HTR-8/SVneo (cell line): ENCODE measurements at regions not wholly inside any gene's neighbourhood (a gene's known extent, or its start where the extent isn't known, plus 50 kb on each side); places are given as distances from the start of the nearest gene placed in this dataset.

Experiments used
- DNase-seq: peaks from one replicate; pipeline ENCODE4 v3.0.0; 2011; ENCODE audit warnings: low spot score, mixed read lengths; ENCODE audit not compliant: insufficient read length
- FAIRE-seq: peaks from 2 replicates; lab custom pipeline; 2011; peaks lifted over from hg19 to GRCh38; lab: Jason Lieb, UNC

DNA sequence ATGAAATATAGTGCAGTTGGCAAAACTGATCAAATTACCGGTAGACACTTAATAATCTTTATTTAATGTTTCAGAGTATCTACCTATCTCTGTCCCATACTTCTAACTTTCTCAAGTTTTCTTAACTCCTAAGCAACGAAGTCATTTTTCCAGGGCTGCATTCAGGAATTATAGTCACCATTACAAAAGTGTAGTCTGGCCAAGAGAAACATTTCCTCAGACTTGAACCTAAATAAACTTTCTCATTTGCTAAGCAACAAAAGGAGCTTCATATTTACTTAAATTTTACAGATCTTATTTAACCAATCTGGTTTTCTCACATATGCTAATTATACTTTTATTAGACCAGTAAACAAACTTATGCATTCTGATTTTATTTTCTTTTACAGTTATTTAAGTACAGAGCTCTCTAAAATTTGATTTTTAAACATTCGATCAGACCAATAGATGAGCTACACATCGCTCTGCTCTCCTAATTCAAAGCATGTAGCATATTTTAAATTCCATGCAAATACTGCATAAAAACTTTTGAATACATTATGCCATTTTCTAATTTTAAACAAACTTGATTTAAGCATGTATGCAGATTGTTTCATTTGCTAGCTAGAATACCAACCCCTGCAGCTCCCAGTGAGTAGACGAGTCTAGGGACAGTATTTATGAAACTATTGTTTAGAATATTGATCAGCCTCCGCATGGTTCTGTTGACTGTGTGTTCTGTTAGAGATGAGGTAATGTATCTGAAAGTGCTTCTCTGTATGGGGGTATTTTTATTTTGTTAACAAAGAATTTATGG, 201.4 kb downstream of the CHRM3 start:
- FAIRE-seq = no peak
- no peak for DNase-seq

DNA sequence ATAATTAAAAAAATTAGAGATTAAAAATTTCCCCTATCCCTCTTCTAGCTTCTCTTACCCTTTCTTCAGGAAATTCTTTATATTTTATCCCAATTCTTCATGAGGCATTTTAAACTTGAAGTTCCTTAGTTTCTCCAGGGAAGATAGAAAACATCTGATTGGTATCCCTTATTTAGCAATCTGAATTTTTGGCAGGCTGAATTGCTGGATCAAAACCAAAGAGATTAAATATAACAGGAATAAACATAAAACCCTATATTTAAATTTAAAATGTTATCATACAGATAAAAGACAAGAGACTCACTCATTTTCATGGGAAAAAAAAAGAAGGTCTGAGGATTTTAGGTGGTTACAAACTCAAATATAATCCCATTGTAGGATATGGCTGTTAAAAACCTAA, 204.2 kb downstream of the CHRM3 start:
- FAIRE-seq (no peak), DNase-seq (no peak)

DNA sequence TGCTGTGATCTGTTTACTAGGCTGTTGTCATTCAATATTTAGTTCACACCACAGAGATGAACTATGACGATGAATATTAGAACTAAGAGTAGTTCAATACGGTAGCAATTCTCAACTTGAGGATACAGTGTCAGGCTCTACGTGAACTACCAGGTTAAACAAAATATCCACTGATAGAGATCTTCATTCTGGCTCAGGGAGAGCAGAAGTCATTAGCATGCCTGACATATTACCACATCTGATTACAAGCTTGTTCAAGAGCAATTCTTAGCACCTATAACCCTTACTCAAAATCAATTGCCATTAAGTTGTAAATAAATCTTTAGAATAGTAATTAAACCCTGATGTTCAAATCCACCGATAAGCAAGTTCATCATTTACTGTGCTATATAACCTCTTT, 207.2 kb downstream of the CHRM3 start:
- DNase-seq = no peak
- no peak for FAIRE-seq

DNA sequence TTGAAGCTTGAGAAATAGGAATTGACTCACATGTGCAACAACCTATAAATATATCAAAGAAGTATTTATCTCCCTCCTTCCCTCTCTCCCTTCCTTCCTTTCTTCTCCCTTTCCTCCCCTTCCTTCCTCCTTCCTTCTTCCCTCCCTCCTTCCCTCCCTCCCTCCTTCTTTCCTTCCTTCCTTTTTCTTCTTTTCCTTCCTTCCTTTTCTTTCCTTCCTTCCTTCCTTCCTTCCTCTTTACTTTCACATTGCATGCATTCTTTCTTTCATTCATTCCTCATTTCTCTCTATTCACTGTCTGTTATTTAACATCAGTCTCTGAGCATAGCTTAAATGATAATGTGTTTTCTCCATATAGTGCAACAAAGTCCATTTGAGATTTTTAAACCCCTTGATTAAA, 214.2 kb downstream of the CHRM3 start:
- DNase-seq (no peak), FAIRE-seq (no peak)

DNA sequence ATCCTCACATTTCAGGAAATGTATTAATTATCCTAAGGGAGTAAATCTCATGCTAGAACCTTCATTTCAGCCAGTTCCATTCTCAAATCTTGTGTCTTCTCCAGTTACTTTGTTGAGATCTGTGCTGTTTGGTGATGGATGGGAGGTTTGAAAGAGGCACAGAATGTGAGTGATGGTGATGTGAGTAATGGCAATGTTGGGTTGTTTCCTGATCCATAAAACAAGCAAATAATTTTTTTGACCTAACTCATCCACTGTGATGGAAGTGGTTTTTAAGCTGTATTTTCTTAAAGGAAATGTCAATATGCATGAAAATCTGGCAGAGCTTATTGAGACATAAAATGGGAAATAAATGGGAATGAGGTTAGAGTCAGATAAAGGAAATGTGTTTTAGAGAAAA, 214.7 kb downstream of the CHRM3 start:
- DNase-seq (no peak), FAIRE-seq (no peak)

DNA sequence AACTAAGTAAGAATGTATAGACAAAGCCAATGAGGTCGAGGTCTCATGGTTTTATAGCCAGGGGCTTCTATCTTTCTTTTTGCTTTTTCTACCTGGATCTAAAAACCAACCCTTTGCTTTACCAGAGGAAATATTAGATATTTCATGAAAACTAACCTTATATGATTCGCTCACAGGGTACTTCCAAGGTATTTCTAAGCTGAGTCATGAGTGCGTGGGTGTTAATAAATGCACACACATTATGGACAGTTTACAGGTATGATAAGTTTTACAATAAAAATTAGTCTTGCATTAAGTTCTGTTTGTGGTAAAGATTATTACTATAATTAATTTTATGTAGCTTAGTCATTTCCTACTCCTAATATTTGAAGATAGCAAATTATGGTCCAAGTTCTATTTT, 217.2 kb downstream of the CHRM3 start:
- no peak for DNase-seq
- FAIRE-seq = no peak

DNA sequence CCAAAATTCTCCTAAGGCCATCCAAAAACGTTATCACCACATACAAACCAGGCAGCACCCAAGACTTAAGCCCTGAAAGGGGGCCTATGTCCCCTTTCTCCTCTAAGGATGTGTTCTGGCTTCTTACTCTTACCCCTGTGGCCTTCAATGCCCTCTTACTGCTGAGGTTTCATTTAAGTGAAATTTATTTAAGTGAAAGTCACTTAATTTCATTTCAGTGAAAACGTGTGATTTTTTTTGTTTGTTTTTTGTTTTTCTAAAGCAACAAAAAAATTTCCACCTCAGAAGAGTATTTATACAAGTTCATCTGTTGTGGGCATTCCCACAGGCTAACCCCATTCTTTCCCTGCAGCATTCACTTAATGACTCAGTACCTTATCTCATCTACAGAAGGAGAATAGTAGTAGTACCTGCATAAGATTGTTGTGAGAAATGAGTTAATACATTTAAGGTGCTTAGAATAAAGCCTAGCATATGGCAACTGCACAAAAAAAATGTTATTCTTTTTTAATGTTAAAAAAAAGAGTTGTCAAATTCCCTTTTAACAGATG, 220.6 kb downstream of the CHRM3 start:
- no peak for FAIRE-seq
- DNase-seq = no peak

DNA sequence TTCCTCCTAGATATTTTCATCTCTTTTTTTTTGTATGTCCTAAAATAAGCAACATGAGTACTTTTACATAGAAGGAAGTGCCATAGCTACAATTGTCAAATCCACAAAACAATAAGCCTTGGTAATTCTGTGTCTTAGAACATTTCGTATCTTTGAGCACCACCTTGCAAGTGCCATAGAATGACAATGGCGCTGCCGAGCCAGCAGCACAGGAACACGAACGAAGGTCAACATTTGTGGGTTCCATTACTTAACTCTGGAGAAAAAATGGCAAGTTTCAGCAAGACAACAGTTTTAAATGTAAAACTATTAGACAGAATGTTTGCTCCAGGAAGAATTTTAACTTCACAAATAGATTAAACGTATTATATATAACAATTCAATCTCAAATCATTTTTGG, 222.1 kb downstream of the CHRM3 start:
- DNase-seq (no peak), FAIRE-seq (no peak)

DNA sequence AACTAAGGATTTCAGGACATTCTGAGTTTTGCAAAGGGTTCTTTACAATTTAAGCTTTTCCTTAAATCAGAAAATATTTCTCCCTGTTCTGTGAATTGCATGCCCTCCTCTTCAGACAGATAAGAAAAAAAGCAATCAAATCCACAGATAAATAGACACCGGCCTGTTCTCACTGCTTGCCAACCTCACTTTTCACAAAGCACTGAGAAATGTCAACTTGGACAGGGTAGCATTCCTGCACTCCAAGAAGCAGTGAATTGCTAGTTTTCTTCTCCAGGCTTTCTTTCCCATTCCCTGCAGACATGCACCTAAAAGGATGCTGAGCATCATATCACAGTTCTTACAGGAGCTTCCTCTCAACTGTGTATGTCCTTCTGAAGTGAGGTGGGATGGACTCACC, 226.0 kb downstream of the CHRM3 start:
- DNase-seq (no peak), FAIRE-seq (no peak)

DNA sequence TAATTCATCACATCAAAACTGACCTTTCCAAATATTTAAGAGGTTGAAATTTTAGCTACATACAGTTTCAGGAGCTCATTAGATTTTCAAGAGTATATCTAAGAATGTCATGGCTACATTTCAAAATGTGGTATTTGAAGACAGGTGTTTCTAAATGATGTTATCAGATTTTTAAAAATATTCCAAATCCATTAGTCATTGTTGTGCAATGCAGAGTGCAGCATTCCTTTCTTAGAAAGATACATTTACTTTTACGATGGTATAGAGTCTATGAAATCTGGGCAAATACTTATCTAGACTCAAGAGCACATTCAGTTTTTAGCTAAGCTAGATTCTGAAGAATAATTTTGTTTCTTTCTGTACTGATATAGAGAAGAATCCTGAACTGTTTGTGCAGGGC, 230.3 kb downstream of the CHRM3 start:
- DNase-seq (peak; percentile 17), FAIRE-seq (no peak)

DNA sequence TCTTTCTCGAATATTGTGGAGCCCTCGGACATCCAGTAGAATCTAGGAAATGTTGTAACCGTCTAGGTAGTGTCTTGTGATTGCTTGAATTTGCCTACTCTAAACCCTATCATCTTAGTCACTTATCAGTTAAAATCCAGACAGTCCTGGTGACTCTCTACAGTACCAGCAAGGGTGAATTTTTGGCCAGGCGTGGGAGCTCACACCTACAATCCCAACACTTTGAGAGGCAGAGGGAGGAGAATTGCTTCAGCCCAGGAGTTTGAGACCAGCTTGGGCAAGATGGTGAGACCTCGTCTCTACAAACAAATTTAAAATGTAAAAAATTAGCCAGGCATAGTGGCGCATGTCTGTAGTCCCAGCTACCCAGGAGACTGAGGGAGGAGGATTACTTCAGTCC, 230.9 kb downstream of the CHRM3 start:
- DNase-seq (no peak), FAIRE-seq (no peak)

DNA sequence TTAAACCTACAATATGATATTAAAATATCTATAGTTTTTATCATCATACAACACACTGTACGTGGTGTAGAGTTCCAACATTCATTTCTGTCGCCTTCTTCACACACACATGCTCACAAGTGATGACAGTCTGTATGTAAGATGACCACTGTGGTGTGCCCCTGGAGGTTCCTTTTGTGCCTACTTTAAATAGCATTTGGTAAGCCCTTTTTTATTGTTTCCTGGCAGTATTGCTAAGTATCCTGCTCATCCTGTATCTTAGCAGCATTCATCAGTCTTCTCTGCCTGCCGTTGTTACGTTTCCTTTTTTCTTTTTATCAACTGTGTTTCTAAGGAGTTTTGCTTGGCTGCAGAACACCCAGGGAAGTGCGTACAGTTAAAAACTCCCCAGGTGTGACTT, 231.4 kb downstream of the CHRM3 start:
- no peak for FAIRE-seq
- DNase-seq = no peak

DNA sequence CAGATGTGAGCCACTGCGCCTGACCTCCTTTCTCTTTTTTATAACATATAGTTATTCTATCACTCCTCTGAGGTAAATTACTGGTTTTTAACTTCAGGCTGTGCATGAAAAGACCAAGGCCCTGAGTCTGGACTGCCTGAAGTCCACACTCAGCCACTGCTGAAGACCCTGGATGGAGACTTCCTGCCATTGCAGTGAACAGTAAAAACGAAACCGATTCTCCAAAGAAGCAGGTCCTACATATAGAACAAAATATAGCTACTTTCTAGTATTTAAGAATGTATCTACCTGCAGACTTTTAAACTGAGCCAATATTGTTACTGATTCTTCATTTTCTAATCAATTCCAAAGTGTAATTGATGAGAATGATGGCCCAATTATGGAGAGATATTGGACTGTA, 232.8 kb downstream of the CHRM3 start:
- no peak for FAIRE-seq
- DNase-seq = no peak

DNA sequence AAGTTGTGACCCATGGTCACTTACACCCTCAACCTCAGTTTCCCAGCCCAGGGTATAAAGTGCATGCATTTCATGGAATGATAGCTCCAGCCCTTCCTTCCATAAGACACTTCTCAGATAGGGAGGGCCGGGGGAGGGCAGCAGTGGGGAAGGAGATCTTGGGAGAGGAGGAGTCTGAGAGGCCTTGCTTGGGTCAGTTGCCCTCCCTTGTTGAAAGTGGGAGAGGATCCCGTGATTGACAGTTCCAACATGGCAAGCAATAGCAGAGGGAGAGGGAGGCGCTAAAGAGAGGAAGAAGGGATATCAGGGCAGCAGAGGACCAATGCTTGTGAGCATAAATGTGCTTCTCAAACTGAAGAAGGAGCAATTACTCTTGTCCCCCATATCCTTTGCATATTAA, 244.4 kb downstream of the CHRM3 start:
- FAIRE-seq (no peak), DNase-seq (no peak)

DNA sequence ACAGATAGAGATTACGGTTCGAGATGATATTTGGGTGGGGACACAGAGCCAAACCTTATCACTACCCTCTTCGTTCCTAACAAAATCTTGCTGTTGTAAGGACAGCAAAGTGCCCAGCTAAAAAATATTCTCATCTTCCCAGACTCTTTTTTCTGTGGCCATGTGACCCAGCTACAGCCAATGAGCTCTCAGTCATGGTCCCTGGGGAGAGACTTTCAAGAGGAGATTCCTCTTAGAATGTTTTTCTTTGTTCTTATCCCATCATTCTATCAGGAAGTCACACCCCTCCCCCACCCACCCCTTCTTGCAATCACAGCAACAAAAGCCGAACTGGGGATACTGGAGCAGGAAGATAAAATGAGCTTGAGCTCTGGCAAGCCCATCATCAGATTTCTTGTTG, 247.1 kb downstream of the CHRM3 start:
- FAIRE-seq (no peak), DNase-seq (no peak)

DNA sequence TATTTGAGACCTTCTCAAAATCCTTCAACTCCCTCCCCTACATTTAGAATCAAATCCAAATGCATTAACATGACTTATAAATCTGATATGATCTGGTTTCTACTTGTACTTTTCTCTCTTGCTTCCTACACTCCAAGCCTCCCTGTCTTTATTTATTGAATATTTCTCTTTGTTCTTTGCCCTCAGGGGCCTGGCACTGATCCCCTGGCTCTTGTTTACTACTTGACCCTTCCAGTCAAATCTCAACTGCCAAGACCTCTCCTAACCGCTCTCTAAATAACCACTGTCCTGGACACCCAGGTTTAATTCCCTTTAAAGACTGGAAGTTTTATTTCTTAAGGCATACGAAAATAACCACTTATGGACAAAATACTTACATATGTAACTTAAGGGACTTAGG, 248.9 kb downstream of the CHRM3 start:
- FAIRE-seq = no peak
- no peak for DNase-seq

DNA sequence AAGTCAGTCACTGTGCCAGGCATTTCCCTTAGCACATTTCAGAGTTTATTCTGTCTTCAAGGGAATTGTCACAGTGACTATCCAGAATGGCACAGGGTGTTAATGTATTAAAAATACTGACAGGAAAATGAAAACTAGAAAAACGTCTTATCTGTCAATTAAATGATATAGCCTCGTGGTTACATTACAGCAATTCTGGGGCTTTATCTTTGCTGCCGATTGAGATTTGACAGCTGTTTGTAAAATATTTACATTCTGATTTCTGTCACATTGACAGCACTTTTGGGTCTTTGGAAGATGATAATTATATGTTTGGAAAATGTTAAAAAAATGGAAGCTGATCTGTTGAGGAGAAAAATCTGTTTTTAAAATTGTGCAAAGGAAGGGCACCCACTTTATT, 250.0 kb downstream of the CHRM3 start:
- no peak for DNase-seq
- FAIRE-seq = no peak

DNA sequence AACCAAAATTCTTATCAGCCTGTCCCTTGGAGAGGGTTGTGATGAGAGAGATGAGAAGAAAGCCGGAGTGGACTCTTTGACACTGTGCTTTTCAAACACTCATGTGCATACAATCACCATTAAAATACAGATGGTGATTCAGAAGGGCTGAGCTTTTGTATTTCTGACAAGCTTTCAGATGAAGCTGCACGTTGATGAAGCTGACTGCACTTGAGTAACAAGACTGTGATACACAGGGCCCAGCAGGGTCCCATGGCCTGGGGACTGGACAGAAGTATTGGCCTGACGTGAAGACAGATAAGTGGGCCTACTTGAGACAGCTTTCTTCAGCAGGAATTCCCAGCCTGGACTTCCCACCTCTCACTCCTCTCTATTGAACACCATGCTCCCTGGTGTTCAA, 258.2 kb downstream of the CHRM3 start:
- DNase-seq (no peak), FAIRE-seq (no peak)

DNA sequence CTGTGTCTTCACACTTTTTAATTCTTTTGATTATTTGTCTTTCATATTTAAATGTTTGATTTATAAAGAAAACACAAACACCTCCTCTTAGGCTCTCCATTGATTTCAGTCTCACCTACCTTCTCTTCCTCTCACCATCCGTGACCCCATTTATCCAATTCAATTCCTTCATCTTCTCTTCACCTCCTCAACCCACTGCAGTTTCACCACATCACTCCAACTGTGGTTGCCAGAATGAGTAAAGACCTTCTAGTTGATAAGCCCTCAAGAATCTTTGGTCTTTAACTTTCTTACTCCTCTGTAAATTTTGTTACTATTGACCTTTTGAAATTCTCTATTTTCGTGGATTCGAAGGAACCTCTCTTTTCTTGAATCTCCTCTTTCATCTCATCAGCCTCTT, 260.7 kb downstream of the CHRM3 start:
- no peak for FAIRE-seq
- DNase-seq = no peak

DNA sequence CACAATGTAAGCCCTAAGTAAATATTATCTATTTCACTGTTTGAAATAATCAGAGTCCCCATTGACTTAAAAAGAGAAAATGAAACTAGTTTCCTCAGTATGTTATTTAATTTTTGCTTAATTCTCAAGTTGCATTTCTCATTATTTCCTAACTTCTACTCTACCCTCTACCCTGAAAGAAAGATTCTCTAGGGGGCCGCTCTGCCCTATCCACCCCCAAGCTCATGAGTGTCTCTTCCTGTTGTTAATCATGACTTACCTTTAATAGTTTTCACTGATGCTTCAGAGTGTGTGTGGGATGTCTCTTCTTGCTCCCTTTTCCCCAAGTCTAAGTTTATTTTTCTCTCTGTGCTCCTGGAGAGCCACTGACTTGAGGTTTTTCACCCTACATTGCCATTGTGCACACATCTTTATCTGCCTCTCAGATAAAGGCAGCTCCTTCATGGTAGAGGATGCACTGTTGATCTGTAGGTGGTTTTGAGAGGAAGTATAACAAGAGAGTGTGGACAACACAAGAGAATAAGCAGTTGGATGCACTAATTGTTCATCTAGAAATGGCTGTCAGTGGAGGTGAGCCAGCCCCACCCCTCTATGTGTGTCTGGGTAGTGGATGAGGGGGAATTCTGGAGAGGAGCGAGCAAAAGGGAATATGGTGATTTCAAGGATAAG, 261.7 kb downstream of the CHRM3 start:
- DNase-seq (no peak), FAIRE-seq (peak; percentile 40)

DNA sequence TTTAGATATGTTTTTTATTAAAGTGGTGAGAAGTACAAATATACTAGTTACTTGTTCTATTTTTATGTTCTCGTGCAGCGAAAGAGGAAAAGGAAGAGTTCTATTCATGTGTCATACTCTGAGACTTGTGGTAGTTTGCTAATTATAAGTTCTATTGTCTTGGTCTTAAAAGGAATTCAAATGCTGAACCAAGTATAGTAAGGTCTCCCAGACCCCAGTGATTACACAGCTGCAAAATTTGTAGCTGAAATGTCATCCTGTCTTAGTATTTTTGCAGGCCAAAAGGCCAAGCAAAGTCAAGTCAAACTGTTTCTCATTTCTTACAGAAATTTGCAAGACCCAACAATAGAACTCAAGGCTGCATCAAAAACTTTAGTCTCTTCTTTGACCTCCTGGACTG, 268.7 kb downstream of the CHRM3 start:
- DNase-seq (no peak), FAIRE-seq (no peak)

DNA sequence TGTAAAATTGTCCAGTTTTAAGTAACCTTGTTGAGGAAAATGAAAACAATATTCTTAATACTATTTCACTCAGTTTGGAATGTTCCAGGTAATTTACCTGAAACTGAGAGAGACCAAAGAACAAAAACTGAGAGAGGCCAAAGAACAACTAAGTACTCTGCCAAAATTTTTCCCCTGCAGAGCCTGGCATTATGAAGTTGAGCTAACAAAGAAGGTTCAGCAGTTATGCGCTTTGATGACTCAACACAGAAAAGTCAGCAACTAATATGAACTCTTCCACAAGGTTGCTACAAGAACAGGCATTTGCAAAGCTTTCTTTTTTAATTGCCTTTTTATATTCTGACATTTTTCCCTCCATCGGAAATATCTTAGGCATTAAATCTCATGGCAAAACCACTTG, 270.9 kb downstream of the CHRM3 start:
- DNase-seq (no peak), FAIRE-seq (no peak)
